Astrocyte (in vitro differentiated cells and primary cell): ENCODE measurements at regions not wholly inside any gene's neighbourhood (a gene's known extent, or its start where the extent isn't known, plus 50 kb on each side); places are given as distances from the start of the nearest gene placed in this dataset.

Experiments
- DNase-seq: peaks from one replicate; pipeline ENCODE4 v3.0.0-alpha.2; 2010; ENCODE audit warnings: low read depth
- FAIRE-seq: peaks from 2 replicates; lab custom pipeline; 2011; peaks lifted over from hg19 to GRCh38; lab: Jason Lieb, UNC
- H2AFZ ChIP-seq: 2 replicates; pipeline ENCODE4 v1.6.0; 2012; ENCODE audit warnings: low read depth, low read length, inconsistent platforms
- H3K27ac ChIP-seq: 2 replicates; pipeline ENCODE4 v1.5.1; 2011; ENCODE audit warnings: low read depth, low read length, inconsistent platforms
- H3K27me3 ChIP-seq: 2 replicates; pipeline ENCODE4 v1.6.0; 2011; ENCODE audit warnings: low read length, inconsistent platforms; ENCODE audit not compliant: insufficient read depth
- H3K36me3 ChIP-seq: 2 replicates; pipeline ENCODE4 v1.5.1; 2011; ENCODE audit warnings: low read length, inconsistent platforms; ENCODE audit not compliant: insufficient read depth
- H3K4me1 ChIP-seq: 2 replicates; pipeline ENCODE4 v1.5.1; 2011; ENCODE audit warnings: low read length, inconsistent platforms; ENCODE audit not compliant: insufficient read depth
- H3K4me2 ChIP-seq: 2 replicates; pipeline ENCODE4 v1.6.0; 2012; ENCODE audit warnings: low read length, inconsistent platforms
- H3K4me3 ChIP-seq: 2 replicates; pipeline ENCODE4 v1.5.1; 2011; ENCODE audit warnings: low read depth, mild to moderate bottlenecking, low read length, inconsistent platforms; ENCODE audit not compliant: insufficient read depth
- H3K79me2 ChIP-seq: 2 replicates; pipeline ENCODE4 v1.6.0; 2012; ENCODE audit warnings: mild to moderate bottlenecking, low read length, inconsistent platforms; ENCODE audit not compliant: insufficient read depth
- H3K9ac ChIP-seq: 2 replicates; pipeline ENCODE4 v1.6.0; 2012; ENCODE audit warnings: mild to moderate bottlenecking, low read length, inconsistent platforms
- H3K9me3 ChIP-seq: 2 replicates; pipeline ENCODE4 v1.5.1; 2012; ENCODE audit warnings: low read depth, mild to moderate bottlenecking, low read length, inconsistent platforms; ENCODE audit not compliant: insufficient read depth
- H4K20me1 ChIP-seq: 2 replicates; pipeline ENCODE4 v1.6.0; 2012; ENCODE audit warnings: low read length, inconsistent platforms; ENCODE audit not compliant: insufficient read depth
- H3K27ac Mint-ChIP-seq: one replicate; pipeline ENCODE4 v1.8.0; 2021; ENCODE audit warnings: mild to moderate bottlenecking, mixed read lengths; ENCODE audit not compliant: unreplicated experiment
- H3K27me3 Mint-ChIP-seq: one replicate; pipeline ENCODE4 v1.8.0; 2021; ENCODE audit warnings: low read depth, mixed read lengths; ENCODE audit not compliant: unreplicated experiment
- H3K36me3 Mint-ChIP-seq: one replicate; pipeline ENCODE4 v1.8.0; 2021; ENCODE audit warnings: low read depth, mixed read lengths; ENCODE audit not compliant: unreplicated experiment
- H3K4me1 Mint-ChIP-seq: one replicate; pipeline ENCODE4 v1.8.0; 2021; ENCODE audit warnings: low read depth, mixed read lengths; ENCODE audit not compliant: unreplicated experiment
- H3K4me3 Mint-ChIP-seq: one replicate; pipeline ENCODE4 v1.8.0; 2021; ENCODE audit warnings: mild to moderate bottlenecking, moderate library complexity, mixed read lengths; ENCODE audit not compliant: unreplicated experiment
- H3K9me3 Mint-ChIP-seq: one replicate; pipeline ENCODE4 v1.8.0; 2021; ENCODE audit warnings: mild to moderate bottlenecking, mixed read lengths; ENCODE audit not compliant: unreplicated experiment
- CTCF ChIP-seq: IDR thresholded peaks from 2 replicates; pipeline ENCODE4 v1.5.1; 2011; ENCODE audit warnings: low read depth, mild to moderate bottlenecking, inconsistent platforms, low read length, moderate library complexity; ENCODE audit not compliant: insufficient read depth
- EZH2 ChIP-seq: IDR thresholded peaks from 2 replicates; pipeline ENCODE4 v1.6.1; 2012; ENCODE audit warnings: mild to moderate bottlenecking, low read length, inconsistent platforms; ENCODE audit not compliant: insufficient read depth

GRCh38 chr20:48042628-48043027 lies 257.3 kb upstream of the SULF2 start:
- Histone ChIP-seq H3K27ac (no peak overlapping the region), H3K9me3 (no peaks in the 10 kb centered on the region), H2AFZ (no peak overlapping the region), H3K4me3 (no peak overlapping the region), H3K4me1 (no peaks in the 10 kb centered on the region), H4K20me1 (no peaks in the 10 kb centered on the region), H3K9ac (no peak overlapping the region), H3K4me2 (no peak overlapping the region), H3K27me3 (no peaks in the 10 kb centered on the region), H3K79me2 (no peaks in the 10 kb centered on the region), H3K36me3 (no peaks in the 10 kb centered on the region)
- TF ChIP-seq EZH2 (no peak), CTCF (no peak)
- no peak overlapping the region for H3K4me3 Mint-ChIP-seq
- H3K9me3 Mint-ChIP-seq: peaks cover 11% of the 10 kb centered on the region
- H3K27ac Mint-ChIP-seq: no peak overlapping the region
- DNase-seq: no peak
- no peaks in the 10 kb centered on the region for H3K4me1 Mint-ChIP-seq
- H3K36me3 Mint-ChIP-seq: peaks cover 6% of the 10 kb centered on the region
- H3K27me3 Mint-ChIP-seq: peaks cover 47% of the 10 kb centered on the region
- FAIRE-seq: no peak

- peaks cover 6% of the 10 kb centered on the region for H3K36me3 Mint-ChIP-seq
- no peak overlapping the region for H3K27ac Mint-ChIP-seq
- H3K9me3 ChIP-seq: no peaks in the 10 kb centered on the region
- no peak overlapping the region for H3K4me2 ChIP-seq
- H3K36me3 ChIP-seq: no peaks in the 10 kb centered on the region
- H2AFZ ChIP-seq: no peak overlapping the region
- H3K9me3 Mint-ChIP-seq: peaks cover 6% of the 10 kb centered on the region
- H4K20me1 ChIP-seq: no peaks in the 10 kb centered on the region
- DNase-seq: no peak
- no peak overlapping the region for H3K4me3 Mint-ChIP-seq
- no peak for TF ChIP-seq CTCF
- TF ChIP-seq EZH2: no peak
- no peak overlapping the region for H3K27ac ChIP-seq
- no peaks in the 10 kb centered on the region for H3K4me1 Mint-ChIP-seq
- H3K27me3 ChIP-seq: no peaks in the 10 kb centered on the region
- no peak overlapping the region for H3K4me3 ChIP-seq
- H3K9ac ChIP-seq: no peak overlapping the region
- no peak for FAIRE-seq
- no peaks in the 10 kb centered on the region for H3K79me2 ChIP-seq
- no peaks in the 10 kb centered on the region for H3K4me1 ChIP-seq
- peaks cover 44% of the 10 kb centered on the region for H3K27me3 Mint-ChIP-seq
Measured at GRCh38 chr20:48041078-48041780, 255.9 kb upstream of the SULF2 start.

GRCh38 chr20:48040491-48040890 lies 255.2 kb upstream of the SULF2 start:
- Histone ChIP-seq H4K20me1 (no peaks in the 10 kb centered on the region), H3K27me3 (no peaks in the 10 kb centered on the region), H3K9me3 (no peaks in the 10 kb centered on the region), H3K79me2 (no peaks in the 10 kb centered on the region), H2AFZ (no peak overlapping the region), H3K36me3 (no peaks in the 10 kb centered on the region), H3K4me3 (no peak overlapping the region), H3K27ac (no peak overlapping the region), H3K4me1 (no peaks in the 10 kb centered on the region), H3K9ac (no peak overlapping the region), H3K4me2 (no peak overlapping the region)
- H3K9me3 Mint-ChIP-seq: peaks cover 6% of the 10 kb centered on the region
- peaks cover 41% of the 10 kb centered on the region for H3K27me3 Mint-ChIP-seq
- FAIRE-seq: no peak
- no peaks in the 10 kb centered on the region for H3K4me1 Mint-ChIP-seq
- no peak for DNase-seq
- TF ChIP-seq CTCF (no peak), EZH2 (no peak)
- no peak overlapping the region for H3K4me3 Mint-ChIP-seq
- peaks cover 6% of the 10 kb centered on the region for H3K36me3 Mint-ChIP-seq
- no peak overlapping the region for H3K27ac Mint-ChIP-seq
